OCI-LY1 (cell line): ENCODE measurements at regions not wholly inside any gene's neighbourhood (a gene's known extent, or its start where the extent isn't known, plus 50 kb on each side); places are given as distances from the start of the nearest gene placed in this dataset.

Source experiments
- CTCF ChIP-seq: fragments of 200-600 bp; sonication (generic), shearing (Covaris generic); IDR thresholded peaks from 2 replicates; pipeline ENCODE4 v1.5.1; 2017; ENCODE audit warnings: mild to moderate bottlenecking, antibody characterized with exemption, low read length, moderate library complexity, mixed read lengths
- EZH2 ChIP-seq: fragments of 200-600 bp; sonication (generic), shearing (Covaris generic); IDR thresholded peaks from 2 replicates; pipeline ENCODE4 v1.8.0; 2017; ENCODE audit warnings: borderline replicate concordance, mixed run types, mild to moderate bottlenecking, antibody characterized with exemption, low read length, moderate library complexity, mixed read lengths

- TF ChIP-seq CTCF = no peak
- no peak for TF ChIP-seq EZH2
Measured at GRCh38 chr15:25183581-25184251, 228.9 kb downstream of the SNRPN start.
